ENCODE measurements at regions not wholly inside any gene's neighbourhood (a gene's known extent, or its start where the extent isn't known, plus 50 kb on each side); places are given as distances from the start of the nearest gene placed in this dataset.

GRCh38 chr13:27362064-27362751 is 62.2 kb upstream of the GTF3A start (continued):
- no peak for TF ChIP-seq YEATS4 (CRISPR knock-in tag; IDR thresholded peaks at IDR 0.05; ENCODE audit: borderline replicate concordance)
- TF ChIP-seq FOXO4 (CRISPR knock-in tag; conservative IDR thresholded peaks at IDR 0.05): no peak
- no peak for TF ChIP-seq ZNF879 (CRISPR knock-in tag; IDR thresholded peaks at IDR 0.05)
- no peak for TF ChIP-seq FOXC1 (CRISPR knock-in tag; IDR thresholded peaks at IDR 0.05; ENCODE audit: borderline replicate concordance)
- no peak for TF ChIP-seq ZNF512B (CRISPR knock-in tag; IDR thresholded peaks at IDR 0.05; ENCODE audit: borderline replicate concordance)
- no peak for TF ChIP-seq ZNF3 (CRISPR knock-in tag; IDR thresholded peaks at IDR 0.05)
- TF ChIP-seq IRF2 (CRISPR knock-in tag; IDR thresholded peaks at IDR 0.05): no peak
- TF ChIP-seq KLF13 (CRISPR knock-in tag; IDR thresholded peaks at IDR 0.05): no peak
- TF ChIP-seq ZNF546 (CRISPR knock-in tag; conservative IDR thresholded peaks at IDR 0.05): no peak
- TF ChIP-seq SP1 (IDR thresholded peaks at IDR 0.05): no peak
- TF ChIP-seq SP1 (CRISPR knock-in tag; IDR thresholded peaks at IDR 0.05): no peak
- TF ChIP-seq ZNF678 (CRISPR knock-in tag; IDR thresholded peaks at IDR 0.05): no peak
- TF ChIP-seq ZNF432 (CRISPR knock-in tag; IDR thresholded peaks at IDR 0.05; ENCODE audit: borderline replicate concordance): no peak
- TF ChIP-seq SKIL (CRISPR knock-in tag; IDR thresholded peaks at IDR 0.05; ENCODE audit: borderline replicate concordance): no peak
- TF ChIP-seq ZHX2 (IDR thresholded peaks at IDR 0.05; ENCODE audit: low read depth): no peak
- no peak for TF ChIP-seq ZHX2 (CRISPR knock-in tag; IDR thresholded peaks at IDR 0.05; ENCODE audit: borderline replicate concordance)
- TF ChIP-seq YY1 (IDR thresholded peaks at IDR 0.05; ENCODE audit: insufficient read depth, insufficient replicate concordance, low read depth, low read length): peak; percentile 29
- TF ChIP-seq MED13 (CRISPR knock-in tag; IDR thresholded peaks at IDR 0.05): no peak
